Endothelial cell of umbilical vein (primary cell): ENCODE measurements at regions not wholly inside any gene's neighbourhood (a gene's known extent, or its start where the extent isn't known, plus 50 kb on each side); places are given as distances from the start of the nearest gene placed in this dataset.

Experiments used
- BruUV-seq: library from RNA; stranded (reverse); fragments of 400-500 nt; replicated peaks from 2 replicates; lab custom pipeline; 2021; lab: Mats Ljungman, UMichigan
- CTCF ChIA-PET: fragments of 300-600, 350-600 bp; sonication (Branson Sonifier 250); formaldehyde crosslinking; loops from one replicate; lab custom pipeline; 2021; ENCODE audit warnings: antibody characterized with exemption, inconsistent platforms; lab: Charles Lee
- POLR2A ChIA-PET: fragments of 300-600, 350-600 bp; sonication (Branson Sonifier 250); formaldehyde crosslinking; loops from one replicate; lab custom pipeline; 2021; ENCODE audit warnings: antibody characterized with exemption, inconsistent platforms; lab: Charles Lee
- DNase-seq: peaks from one replicate; pipeline ENCODE4 v3.0.0-alpha.2; 2011; ENCODE audit warnings: low read depth, low spot score
- FAIRE-seq: peaks from 2 replicates; lab custom pipeline; 2011; peaks lifted over from hg19 to GRCh38; lab: Jason Lieb, UNC
- H2AFZ ChIP-seq: 2 replicates; pipeline ENCODE4 v1.6.0; 2012; ENCODE audit warnings: low read depth, low read length, control low read depth, inconsistent platforms
- H3K27ac ChIP-seq: 2 replicates; pipeline ENCODE4 v1.5.1; 2011; ENCODE audit warnings: low read depth, mild to moderate bottlenecking, control low read depth, low read length, moderate library complexity; ENCODE audit not compliant: insufficient read depth
- H3K27me3 ChIP-seq, 2 experiments: 2 replicates each; pipeline versions ENCODE4 v1.6.0 to v1.6.1; 2011; ENCODE audit warnings: low read length in 2 of 2, mixed read lengths in 1 of 2; ENCODE audit not compliant: control insufficient read depth in 2 of 2, insufficient read depth in 2 of 2
- H3K36me3 ChIP-seq, 2 experiments: 2 replicates in 1 of 2; 3 replicates in 1 of 2; pipeline ENCODE4 v1.5.1; 2011; ENCODE audit warnings: low read length in 2 of 2, mild to moderate bottlenecking in 1 of 2, moderate library complexity in 1 of 2; ENCODE audit not compliant: control insufficient read depth in 2 of 2, insufficient read depth in 2 of 2; ENCODE audit errors: extremely low read depth in 1 of 2
- H3K4me1 ChIP-seq: 3 replicates; pipeline ENCODE4 v1.5.1; 2011; ENCODE audit warnings: mild to moderate bottlenecking, low read length; ENCODE audit not compliant: control insufficient read depth, insufficient read depth; ENCODE audit errors: extremely low read depth
- H3K4me2 ChIP-seq: 2 replicates; pipeline ENCODE4 v1.6.1; 2011; ENCODE audit warnings: low read length, control low read depth, mixed read lengths; ENCODE audit not compliant: insufficient read depth
- H3K4me3 ChIP-seq, 3 experiments: fragments of 200-600 bp in 1 of 3; sonication (generic), shearing (Covaris generic) in 1 of 3; replicated peaks in 1 of 3; 2 replicates each; pipeline ENCODE4 v1.5.1; 2011 to 2016; ENCODE audit warnings: control low read depth in 3 of 3, low read length in 3 of 3, mild to moderate bottlenecking in 2 of 3, inconsistent platforms in 1 of 3, low read depth in 1 of 3, moderate library complexity in 1 of 3; ENCODE audit not compliant: insufficient read depth in 1 of 3
- H3K79me2 ChIP-seq: 2 replicates; pipeline ENCODE4 v1.6.0; 2012; ENCODE audit warnings: low read length, inconsistent platforms; ENCODE audit not compliant: control insufficient read depth, insufficient read depth
- H3K9ac ChIP-seq: replicated peaks from 2 replicates; pipeline ENCODE3; 2011; ENCODE audit warnings: low read length, control low read depth; ENCODE audit not compliant: insufficient read depth; ENCODE audit errors: extremely low read depth
- H3K9me1 ChIP-seq: replicated peaks from 3 replicates; pipeline ENCODE4 v1.6.0; 2011; ENCODE audit warnings: mild to moderate bottlenecking, low read length; ENCODE audit not compliant: control insufficient read depth, insufficient read depth; ENCODE audit errors: extremely low read depth
- H3K9me3 ChIP-seq: replicated peaks from 2 replicates; pipeline ENCODE4 v1.5.1; 2012; ENCODE audit warnings: low read length, inconsistent platforms; ENCODE audit not compliant: control insufficient read depth, insufficient read depth
- H4K20me1 ChIP-seq: replicated peaks from 2 replicates; pipeline ENCODE3; 2011; ENCODE audit warnings: mild to moderate bottlenecking, low read length; ENCODE audit not compliant: control insufficient read depth, insufficient read depth; ENCODE audit errors: extremely low read depth
- EZH2 ChIP-seq: IDR thresholded peaks from 2 replicates; pipeline ENCODE4 v1.6.1; 2012; ENCODE audit warnings: borderline replicate concordance, low read depth, mild to moderate bottlenecking, moderate library complexity, low read length, inconsistent platforms; ENCODE audit not compliant: severe bottlenecking
- FOS ChIP-seq: IDR thresholded peaks from 2 replicates; pipeline ENCODE4 v1.6.1; 2011; ENCODE audit warnings: mild to moderate bottlenecking, low read length, moderate library complexity, borderline replicate concordance; ENCODE audit not compliant: insufficient read depth
- GATA2 ChIP-seq: IDR thresholded peaks from 2 replicates; pipeline ENCODE4 v1.7.0; 2011; ENCODE audit warnings: low read depth, mild to moderate bottlenecking, moderate library complexity, mixed read lengths, low read length; ENCODE audit not compliant: insufficient read length, insufficient read depth
- JUN ChIP-seq: IDR thresholded peaks from 2 replicates; pipeline ENCODE4 v1.6.1; 2011; ENCODE audit warnings: borderline replicate concordance, low read depth; ENCODE audit not compliant: insufficient read length, insufficient read depth
- MYC ChIP-seq: IDR thresholded peaks from one replicate; pipeline ENCODE4 v1.6.1; 2011; ENCODE audit warnings: mild to moderate bottlenecking, low read depth, low read length
- POLR2A ChIP-seq: IDR thresholded peaks from 2 replicates; pipeline ENCODE4 v1.6.1; 2012; ENCODE audit warnings: low read depth, mild to moderate bottlenecking, control low read depth, low read length
- POLR2AphosphoS5 ChIP-seq: IDR thresholded peaks from 2 replicates; pipeline ENCODE4 v1.6.1; 2012; ENCODE audit warnings: low read depth, mild to moderate bottlenecking, control low read depth, low read length, moderate library complexity; ENCODE audit not compliant: insufficient read depth
- dilution Hi-C: fragments of 300-500 bp; cut with MboI; formaldehyde crosslinking; loops from one replicate; pipeline ENCODE4 v1.15.0; 2019; ENCODE audit warnings: low sequenced_read_pairs; ENCODE audit not compliant: extremely low pct_ligation_motif_present
- intact Hi-C: fragments of 100-400 bp; cut with micrococcal nuclease; formaldehyde crosslinking; loops from one replicate; pipeline ENCODE4 v1.10.0; 2022
- TF ChIP-seq, protein P1 (sequence below): IDR thresholded peaks from 2 replicates; pipeline ENCODE4 v1.6.1; 2011; ENCODE audit not compliant: insufficient read depth, insufficient read length
- TF ChIP-seq, protein P2 (sequence below), 2 donors: IDR thresholded peaks; 1 replicate in 1 of 2; 2 replicates in 1 of 2; pipeline ENCODE4 v1.5.1; 2011; ENCODE audit warnings: low read length in 2 of 2, mild to moderate bottlenecking in 2 of 2, moderate library complexity in 2 of 2, control low read depth in 1 of 2, inconsistent platforms in 1 of 2, low read depth in 1 of 2; ENCODE audit not compliant: insufficient read depth in 1 of 2; ENCODE audit errors: extremely low read depth in 1 of 2

GRCh38 chr11:92768121-92768840, 201.2 kb upstream of the MTNR1B start:
- no peak overlapping the region for H3K4me2 ChIP-seq
- TF ChIP-seq, protein P1, sequence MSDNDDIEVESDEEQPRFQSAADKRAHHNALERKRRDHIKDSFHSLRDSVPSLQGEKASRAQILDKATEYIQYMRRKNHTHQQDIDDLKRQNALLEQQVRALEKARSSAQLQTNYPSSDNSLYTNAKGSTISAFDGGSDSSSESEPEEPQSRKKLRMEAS, result no peak
- no peak for TF ChIP-seq POLR2AphosphoS5
- TF ChIP-seq JUN, result no peak
- TF ChIP-seq FOS, result no peak
- TF ChIP-seq MYC, result no peak
- TF ChIP-seq EZH2, result no peak
- no peak for TF ChIP-seq POLR2A
- TF ChIP-seq GATA2, result no peak
- TF ChIP-seq, protein P2, sequence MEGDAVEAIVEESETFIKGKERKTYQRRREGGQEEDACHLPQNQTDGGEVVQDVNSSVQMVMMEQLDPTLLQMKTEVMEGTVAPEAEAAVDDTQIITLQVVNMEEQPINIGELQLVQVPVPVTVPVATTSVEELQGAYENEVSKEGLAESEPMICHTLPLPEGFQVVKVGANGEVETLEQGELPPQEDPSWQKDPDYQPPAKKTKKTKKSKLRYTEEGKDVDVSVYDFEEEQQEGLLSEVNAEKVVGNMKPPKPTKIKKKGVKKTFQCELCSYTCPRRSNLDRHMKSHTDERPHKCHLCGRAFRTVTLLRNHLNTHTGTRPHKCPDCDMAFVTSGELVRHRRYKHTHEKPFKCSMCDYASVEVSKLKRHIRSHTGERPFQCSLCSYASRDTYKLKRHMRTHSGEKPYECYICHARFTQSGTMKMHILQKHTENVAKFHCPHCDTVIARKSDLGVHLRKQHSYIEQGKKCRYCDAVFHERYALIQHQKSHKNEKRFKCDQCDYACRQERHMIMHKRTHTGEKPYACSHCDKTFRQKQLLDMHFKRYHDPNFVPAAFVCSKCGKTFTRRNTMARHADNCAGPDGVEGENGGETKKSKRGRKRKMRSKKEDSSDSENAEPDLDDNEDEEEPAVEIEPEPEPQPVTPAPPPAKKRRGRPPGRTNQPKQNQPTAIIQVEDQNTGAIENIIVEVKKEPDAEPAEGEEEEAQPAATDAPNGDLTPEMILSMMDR (IDR thresholded peaks at IDR 0.05; ENCODE audit: extremely low read depth in 1 of 2, insufficient read depth in 1 of 2, low read depth in 1 of 2, low read length in 2 of 2), result no peak
- H3K4me1 ChIP-seq, result no peaks in the 10 kb centered on the region
- no peaks in the 10 kb centered on the region for H3K79me2 ChIP-seq
- DNase-seq, result no peak
- no TSS peak for BruUV-seq
- dilution Hi-C loops (no loop called here), intact Hi-C loops (no loop called here)
- ChIA-PET CTCF (no interaction called here), POLR2A (no interaction called here)
- H3K36me3 ChIP-seq, result no peaks in the 10 kb centered on the region
- FAIRE-seq, result no peak
- H4K20me1 ChIP-seq, result no peaks in the 10 kb centered on the region
- H3K27me3 ChIP-seq, result no peaks in the 10 kb centered on the region
- peaks cover 2% of the 10 kb centered on the region for H3K9me3 ChIP-seq
- no peak overlapping the region for H3K4me3 ChIP-seq
- H3K9me1 ChIP-seq, result no peaks in the 10 kb centered on the region
- H3K9ac ChIP-seq, result no peak overlapping the region
- no peak overlapping the region for H3K27ac ChIP-seq
- no peak overlapping the region for H2AFZ ChIP-seq
